Hematopoietic multipotent progenitor cell treated with erythropoietin and hydrocortisone succinate and interleukin-3 and kit ligand, for 17 days (in vitro differentiated cells): ENCODE measurements at regions not wholly inside any gene's neighbourhood (a gene's known extent, or its start where the extent isn't known, plus 50 kb on each side); places are given as distances from the start of the nearest gene placed in this dataset.
"Not testable (repeated sequence)": the region's sequence is repeated elsewhere in the genome, so short reads cannot be mapped to it uniquely, and the experiment has no call there.

Source experiments
- DNase-seq: peaks from one replicate; pipeline ENCODE4 v3.0.0-alpha.2; 2015; ENCODE audit warnings: low spot score

GRCh38 chr10:8128511-8128910, 74.0 kb downstream of the GATA3 start:
- no peak for DNase-seq

GRCh38 chr10:8129438-8129837, 75.0 kb downstream of the GATA3 start:
- no peak for DNase-seq

GRCh38 chr10:8130973-8131911, 76.8 kb downstream of the GATA3 start:
- no peak for DNase-seq

- no peak for DNase-seq
Measured at GRCh38 chr10:8133146-8133545, 78.7 kb downstream of the GATA3 start.

GRCh38 chr10:8136736-8137135, 82.2 kb downstream of the GATA3 start:
- no peak for DNase-seq

GRCh38 chr10:8137272-8137681, 82.8 kb downstream of the GATA3 start:
- DNase-seq: no peak

GRCh38 chr10:8137726-8138125, 83.2 kb downstream of the GATA3 start:
- DNase-seq: no peak

GRCh38 chr10:8138471-8138870, 84.0 kb downstream of the GATA3 start:
- no peak for DNase-seq

GRCh38 chr10:8144496-8144895, 90.0 kb downstream of the GATA3 start:
- no peak for DNase-seq

GRCh38 chr10:8146650-8147049, 92.2 kb downstream of the GATA3 start:
- DNase-seq: no peak

GRCh38 chr10:8149991-8150390, 95.5 kb downstream of the GATA3 start:
- no peak for DNase-seq

- no peak for DNase-seq
Measured at GRCh38 chr10:8150401-8150905, 96.0 kb downstream of the GATA3 start.

GRCh38 chr10:8151086-8151485, 96.6 kb downstream of the GATA3 start:
- no peak for DNase-seq

- no peak for DNase-seq
Measured at GRCh38 chr10:8156918-8157317, 102.4 kb downstream of the GATA3 start.

- DNase-seq: no peak
Measured at GRCh38 chr10:8158193-8159071, 103.9 kb downstream of the GATA3 start.

GRCh38 chr10:8159341-8160165, 105.1 kb downstream of the GATA3 start:
- no peak for DNase-seq

GRCh38 chr10:8163824-8164223, 109.3 kb downstream of the GATA3 start:
- no peak for DNase-seq

- DNase-seq: not testable (repeated sequence)
Measured at GRCh38 chr10:8164640-8165039, 110.2 kb downstream of the GATA3 start.

- no peak for DNase-seq
Measured at GRCh38 chr10:8168836-8169235, 114.3 kb downstream of the GATA3 start.

GRCh38 chr10:8171008-8171407, 116.5 kb downstream of the GATA3 start:
- DNase-seq: no peak

GRCh38 chr10:8172604-8173003, 118.1 kb downstream of the GATA3 start:
- DNase-seq: no peak
